ENCODE measurements at regions not wholly inside any gene's neighbourhood (a gene's known extent, or its start where the extent isn't known, plus 50 kb on each side); places are given as distances from the start of the nearest gene placed in this dataset.

DNA sequence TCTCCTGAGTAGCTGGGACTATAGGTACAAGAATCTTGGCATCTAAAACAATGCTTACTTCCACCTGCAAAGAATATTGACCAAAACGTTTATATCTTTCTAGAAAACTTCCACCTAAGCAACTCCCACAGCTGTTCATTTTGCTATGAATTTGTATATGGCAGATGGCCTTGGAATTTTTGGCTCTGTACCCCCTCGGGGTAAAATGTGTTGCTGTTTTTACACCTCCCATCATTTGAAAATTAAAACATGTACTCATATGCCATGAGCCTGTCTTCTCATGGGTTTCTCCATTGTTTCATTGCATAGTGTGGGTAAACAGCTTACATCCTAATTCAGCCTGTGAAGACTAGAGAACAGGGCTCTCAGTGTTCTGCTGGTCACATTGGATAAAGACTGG is 853.6 kb upstream of the SOX11 start:
- H3K9ac ChIP-seq (ENCODE audit: low read depth, low read length), result no peak overlapping the region
- TF ChIP-seq EZH2 (IDR thresholded peaks at IDR 0.05; ENCODE audit: borderline replicate concordance, low read depth, low read length, severe bottlenecking), result no peak
- TF ChIP-seq, protein P1, sequence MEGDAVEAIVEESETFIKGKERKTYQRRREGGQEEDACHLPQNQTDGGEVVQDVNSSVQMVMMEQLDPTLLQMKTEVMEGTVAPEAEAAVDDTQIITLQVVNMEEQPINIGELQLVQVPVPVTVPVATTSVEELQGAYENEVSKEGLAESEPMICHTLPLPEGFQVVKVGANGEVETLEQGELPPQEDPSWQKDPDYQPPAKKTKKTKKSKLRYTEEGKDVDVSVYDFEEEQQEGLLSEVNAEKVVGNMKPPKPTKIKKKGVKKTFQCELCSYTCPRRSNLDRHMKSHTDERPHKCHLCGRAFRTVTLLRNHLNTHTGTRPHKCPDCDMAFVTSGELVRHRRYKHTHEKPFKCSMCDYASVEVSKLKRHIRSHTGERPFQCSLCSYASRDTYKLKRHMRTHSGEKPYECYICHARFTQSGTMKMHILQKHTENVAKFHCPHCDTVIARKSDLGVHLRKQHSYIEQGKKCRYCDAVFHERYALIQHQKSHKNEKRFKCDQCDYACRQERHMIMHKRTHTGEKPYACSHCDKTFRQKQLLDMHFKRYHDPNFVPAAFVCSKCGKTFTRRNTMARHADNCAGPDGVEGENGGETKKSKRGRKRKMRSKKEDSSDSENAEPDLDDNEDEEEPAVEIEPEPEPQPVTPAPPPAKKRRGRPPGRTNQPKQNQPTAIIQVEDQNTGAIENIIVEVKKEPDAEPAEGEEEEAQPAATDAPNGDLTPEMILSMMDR (IDR thresholded peaks at IDR 0.05; ENCODE audit: borderline replicate concordance, extremely low read depth, low read length, poor library complexity, severe bottlenecking), result no peak
- no peak overlapping the region for H3K4me3 ChIP-seq (ENCODE audit: low read depth in 1 of 2, low read length in 2 of 2)
- ATAC-seq (ENCODE audit: insufficient read depth, low read depth) (no peak), DNase-seq (no peak)
- no peak overlapping the region for H3K27ac ChIP-seq (ENCODE audit: low read length)
- no peaks in the 10 kb centered on the region for H3K36me3 ChIP-seq (ENCODE audit: insufficient read depth, low read length)
- no peak overlapping the region for H2AFZ ChIP-seq (ENCODE audit: low read depth, low read length)
- H3K27me3 ChIP-seq (ENCODE audit: insufficient read depth, low read length, poor library complexity), result no peaks in the 10 kb centered on the region
- H3K4me1 ChIP-seq (ENCODE audit: insufficient read depth, low read length), result no peaks in the 10 kb centered on the region
- no peaks in the 10 kb centered on the region for H3K9me3 ChIP-seq (ENCODE audit: insufficient read depth, low read length, severe bottlenecking)
- no peak overlapping the region for H3K4me2 ChIP-seq (ENCODE audit: insufficient read depth, low read length)
- no peaks in the 10 kb centered on the region for H3K79me2 ChIP-seq (ENCODE audit: insufficient read depth, low read length)
- H4K20me1 ChIP-seq (ENCODE audit: insufficient read depth, low read length), result no peaks in the 10 kb centered on the region

DNA sequence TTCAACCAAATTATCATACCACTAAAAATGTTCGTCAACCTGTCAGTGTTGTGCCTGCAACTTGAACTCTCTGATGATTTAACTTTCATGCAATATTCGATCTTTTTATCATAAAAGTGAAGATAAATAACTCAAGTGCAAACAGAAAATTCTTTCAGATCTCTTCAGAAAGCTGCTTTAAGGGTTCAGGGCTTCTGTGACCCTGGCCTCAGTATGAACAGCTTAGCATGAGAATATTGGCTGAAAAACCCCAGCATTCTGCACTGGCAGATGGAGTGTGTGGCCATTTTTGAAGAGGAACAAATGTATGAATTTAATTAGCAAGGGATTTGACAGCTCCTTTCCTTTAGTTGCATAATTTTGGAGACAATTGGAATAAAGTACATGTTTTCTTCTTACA is 851.4 kb upstream of the SOX11 start:
- H3K27ac ChIP-seq (ENCODE audit: low read length), result no peak overlapping the region
- ATAC-seq (ENCODE audit: insufficient read depth, low read depth), result no peak
- H3K27me3 ChIP-seq (ENCODE audit: insufficient read depth, low read length, poor library complexity), result no peaks in the 10 kb centered on the region
- H3K4me1 ChIP-seq (ENCODE audit: insufficient read depth, low read length), result no peaks in the 10 kb centered on the region
- no peak for DNase-seq
- H2AFZ ChIP-seq (ENCODE audit: low read depth, low read length), result no peak overlapping the region
- TF ChIP-seq, protein P1 (IDR thresholded peaks at IDR 0.05; ENCODE audit: borderline replicate concordance, extremely low read depth, low read length, poor library complexity, severe bottlenecking), result no peak
- no peak for TF ChIP-seq EZH2 (IDR thresholded peaks at IDR 0.05; ENCODE audit: borderline replicate concordance, low read depth, low read length, severe bottlenecking)
- H3K79me2 ChIP-seq (ENCODE audit: insufficient read depth, low read length), result no peaks in the 10 kb centered on the region
- H3K4me2 ChIP-seq (ENCODE audit: insufficient read depth, low read length), result no peak overlapping the region
- no peaks in the 10 kb centered on the region for H3K9me3 ChIP-seq (ENCODE audit: insufficient read depth, low read length, severe bottlenecking)
- no peak overlapping the region for H3K9ac ChIP-seq (ENCODE audit: low read depth, low read length)
- H3K4me3 ChIP-seq (ENCODE audit: low read depth in 1 of 2, low read length in 2 of 2), result no peak overlapping the region
- H4K20me1 ChIP-seq (ENCODE audit: insufficient read depth, low read length), result no peaks in the 10 kb centered on the region
- H3K36me3 ChIP-seq (ENCODE audit: insufficient read depth, low read length), result no peaks in the 10 kb centered on the region

DNA sequence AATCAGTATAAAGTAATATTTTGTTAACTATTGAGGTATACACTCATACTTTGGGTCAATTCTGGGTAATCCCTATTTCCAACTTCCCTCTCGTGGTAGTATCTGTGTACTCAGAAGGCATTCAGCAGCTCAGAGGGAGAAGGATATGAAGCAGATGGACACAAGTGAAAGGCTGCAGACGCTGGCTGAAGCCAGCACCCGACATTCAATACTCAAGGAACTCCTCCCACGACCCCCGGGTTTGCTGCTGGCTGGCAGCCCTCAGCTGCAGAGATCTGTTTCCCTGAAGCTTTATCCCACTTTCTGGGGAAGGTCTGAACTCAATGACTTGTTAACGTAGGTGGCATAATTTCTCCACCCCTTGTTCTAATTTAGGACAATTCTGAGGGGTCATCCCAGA is 847.3 kb upstream of the SOX11 start:
- no peak overlapping the region for H3K4me2 ChIP-seq (ENCODE audit: insufficient read depth, low read length)
- H3K4me1 ChIP-seq (ENCODE audit: insufficient read depth, low read length), result no peaks in the 10 kb centered on the region
- H3K4me3 ChIP-seq (ENCODE audit: low read depth in 1 of 2, low read length in 2 of 2), result no peak overlapping the region
- no peaks in the 10 kb centered on the region for H3K9me3 ChIP-seq (ENCODE audit: insufficient read depth, low read length, severe bottlenecking)
- TF ChIP-seq EZH2 (IDR thresholded peaks at IDR 0.05; ENCODE audit: borderline replicate concordance, low read depth, low read length, severe bottlenecking), result no peak
- TF ChIP-seq, protein P1 (IDR thresholded peaks at IDR 0.05; ENCODE audit: borderline replicate concordance, extremely low read depth, low read length, poor library complexity, severe bottlenecking), result no peak
- ATAC-seq (ENCODE audit: insufficient read depth, low read depth) (no peak), DNase-seq (no peak)
- H3K36me3 ChIP-seq (ENCODE audit: insufficient read depth, low read length), result no peaks in the 10 kb centered on the region
- H3K9ac ChIP-seq (ENCODE audit: low read depth, low read length), result no peak overlapping the region
- H3K79me2 ChIP-seq (ENCODE audit: insufficient read depth, low read length), result no peaks in the 10 kb centered on the region
- H2AFZ ChIP-seq (ENCODE audit: low read depth, low read length), result no peak overlapping the region
- no peaks in the 10 kb centered on the region for H4K20me1 ChIP-seq (ENCODE audit: insufficient read depth, low read length)
- H3K27ac ChIP-seq (ENCODE audit: low read length), result no peak overlapping the region
- no peaks in the 10 kb centered on the region for H3K27me3 ChIP-seq (ENCODE audit: insufficient read depth, low read length, poor library complexity)

DNA sequence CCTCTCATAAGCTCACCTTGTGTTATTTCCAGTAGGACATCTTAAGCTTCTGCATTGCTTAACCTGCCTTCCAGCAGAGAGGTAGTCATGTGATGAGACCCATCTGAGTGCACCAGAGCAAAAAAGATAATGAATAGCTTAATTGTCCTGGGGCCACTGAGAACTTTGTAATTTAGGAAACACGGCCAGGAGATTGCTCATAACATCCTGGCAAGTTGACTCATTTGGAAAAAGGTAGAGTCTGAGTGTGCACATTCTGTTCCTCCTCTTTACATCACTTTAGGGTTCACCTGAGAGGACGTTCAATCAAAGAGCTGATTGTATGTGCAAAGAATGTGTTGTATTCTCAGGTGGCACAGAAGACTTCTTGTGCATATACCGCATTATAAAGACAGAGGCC is 830.2 kb upstream of the SOX11 start:
- H2AFZ ChIP-seq (ENCODE audit: low read depth, low read length), result no peak overlapping the region
- DNase-seq (no peak), ATAC-seq (ENCODE audit: insufficient read depth, low read depth) (no peak)
- no peaks in the 10 kb centered on the region for H3K9me3 ChIP-seq (ENCODE audit: insufficient read depth, low read length, severe bottlenecking)
- no peak overlapping the region for H3K4me2 ChIP-seq (ENCODE audit: insufficient read depth, low read length)
- no peak overlapping the region for H3K4me3 ChIP-seq (ENCODE audit: low read depth in 1 of 2, low read length in 2 of 2)
- no peaks in the 10 kb centered on the region for H4K20me1 ChIP-seq (ENCODE audit: insufficient read depth, low read length)
- no peaks in the 10 kb centered on the region for H3K79me2 ChIP-seq (ENCODE audit: insufficient read depth, low read length)
- H3K36me3 ChIP-seq (ENCODE audit: insufficient read depth, low read length), result no peaks in the 10 kb centered on the region
- H3K27me3 ChIP-seq (ENCODE audit: insufficient read depth, low read length, poor library complexity), result no peaks in the 10 kb centered on the region
- H3K4me1 ChIP-seq (ENCODE audit: insufficient read depth, low read length), result no peaks in the 10 kb centered on the region
- no peak overlapping the region for H3K9ac ChIP-seq (ENCODE audit: low read depth, low read length)
- TF ChIP-seq, protein P1 (IDR thresholded peaks at IDR 0.05; ENCODE audit: borderline replicate concordance, extremely low read depth, low read length, poor library complexity, severe bottlenecking), result no peak
- TF ChIP-seq EZH2 (IDR thresholded peaks at IDR 0.05; ENCODE audit: borderline replicate concordance, low read depth, low read length, severe bottlenecking), result no peak
- no peak overlapping the region for H3K27ac ChIP-seq (ENCODE audit: low read length)

Data from DND-41 (cell line).